HG02623 (cell line): ENCODE measurements at regions not wholly inside any gene's neighbourhood (a gene's known extent, or its start where the extent isn't known, plus 50 kb on each side); places are given as distances from the start of the nearest gene placed in this dataset.
"Not testable (repeated sequence)": the region's sequence is repeated elsewhere in the genome, so short reads cannot be mapped to it uniquely, and the experiment has no call there.

Source experiments
- ATAC-seq: cut with Tn5 transposase; IDR thresholded peaks from one replicate; pipeline ENCODE4 v1.9.1; 2021; ENCODE audit warnings: moderate library complexity; ENCODE audit not compliant: unreplicated experiment

- no peak for ATAC-seq
These were observed 813.5 kb downstream of the MCTP2 start for GRCh38 chr15:95044745-95045417.

DNA sequence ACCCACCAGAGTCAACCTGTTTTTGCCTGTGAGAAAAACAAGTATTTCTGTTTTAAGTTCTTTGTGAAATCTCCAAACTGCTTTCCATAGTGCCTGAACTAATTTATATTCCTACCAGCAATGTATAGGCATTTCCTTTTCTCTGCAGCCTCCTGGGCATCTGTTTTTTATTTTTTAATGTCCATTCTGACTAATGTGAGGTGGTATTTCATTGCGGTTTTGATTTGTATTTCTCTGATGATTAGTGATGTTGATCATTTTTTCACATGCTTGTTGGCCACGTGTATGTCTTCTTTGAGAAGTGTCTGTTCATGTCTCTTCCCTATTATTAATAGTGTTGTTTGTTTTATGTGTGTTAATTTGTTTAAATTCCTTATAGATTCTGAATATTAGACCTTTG, 820.5 kb downstream of the MCTP2 start:
- ATAC-seq: no peak

- no peak for ATAC-seq
These were observed 828.1 kb downstream of the MCTP2 start for GRCh38 chr15:95059346-95059905.

DNA sequence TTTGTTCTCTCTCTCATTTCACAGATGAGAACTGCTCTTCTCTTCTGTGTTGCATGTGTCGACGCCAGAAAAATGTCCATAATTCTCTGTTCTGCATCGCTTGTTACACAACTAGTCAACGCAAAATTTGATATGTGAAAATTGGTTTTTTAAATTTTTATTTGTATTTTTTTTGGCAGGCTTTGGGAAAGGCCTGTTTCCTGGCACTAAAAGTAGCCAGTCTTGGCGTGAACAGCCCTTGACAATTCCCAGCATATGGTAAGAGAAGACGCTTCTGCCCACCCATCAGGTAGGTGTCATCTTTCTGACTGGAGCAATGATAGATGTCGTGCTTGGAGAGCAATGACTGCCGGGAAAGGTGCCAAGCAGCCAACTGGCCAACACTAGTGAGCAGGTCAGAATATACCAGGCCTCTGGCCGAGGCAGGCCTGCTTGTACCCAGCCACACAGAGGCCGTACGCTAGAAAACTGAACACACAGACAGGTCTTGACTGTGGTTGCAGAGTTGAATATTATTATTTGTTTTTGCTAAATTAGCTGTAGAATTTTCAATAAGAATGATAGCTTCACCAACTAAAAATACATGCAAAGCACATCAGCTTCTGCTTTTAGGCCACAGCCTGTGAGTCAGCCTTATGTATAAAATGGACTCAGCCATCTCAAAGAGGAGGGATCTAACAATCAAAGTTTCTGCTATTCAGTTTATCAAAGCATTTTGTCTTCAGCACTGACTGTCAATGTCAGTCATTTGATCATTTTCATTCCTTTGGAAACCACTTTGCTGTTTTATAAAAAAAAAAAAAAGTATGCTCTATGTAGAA, 837.5 kb downstream of the MCTP2 start:
- no peak for ATAC-seq

DNA sequence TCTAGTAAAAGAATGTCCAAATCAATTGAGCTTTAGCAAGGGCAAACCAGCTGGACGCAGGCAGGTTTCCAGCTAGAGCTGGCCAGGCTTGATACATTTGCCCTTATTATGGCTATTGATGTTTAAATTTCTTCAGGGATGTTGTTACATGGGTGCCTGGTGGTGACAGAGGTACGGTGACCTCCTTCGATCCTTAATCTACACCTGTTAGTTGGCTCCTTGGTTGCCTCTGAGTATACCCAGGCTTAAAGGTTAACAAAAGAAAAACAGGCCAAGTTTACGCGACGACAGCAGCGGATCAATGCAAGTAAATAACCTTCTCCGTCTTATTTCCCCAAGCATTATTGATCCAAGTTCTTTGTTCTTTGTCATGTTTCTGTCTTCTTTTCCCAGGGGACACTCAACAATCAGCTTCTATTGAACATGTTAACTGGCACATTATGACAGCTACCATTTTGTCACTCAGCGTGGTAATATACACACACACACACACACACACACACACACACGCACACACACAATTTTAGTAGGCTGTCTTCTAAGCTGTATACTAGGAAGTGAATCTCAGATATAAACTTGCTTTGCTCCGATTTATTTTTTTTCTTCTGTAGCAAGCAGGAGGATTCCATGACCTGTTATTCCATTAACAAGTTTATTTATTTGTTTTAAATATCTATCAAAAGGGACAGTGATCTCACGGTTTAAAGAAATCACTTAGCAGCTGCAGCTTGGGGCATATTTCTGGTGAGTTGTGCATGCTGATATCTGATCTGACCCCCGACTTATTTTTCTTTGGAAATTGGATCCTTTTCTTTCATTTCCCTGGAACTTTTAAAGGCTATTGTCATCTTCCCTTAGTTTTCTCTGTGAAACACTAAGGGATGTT, 844.7 kb downstream of the MCTP2 start:
- ATAC-seq: no peak

- ATAC-seq: no peak
These were observed 845.3 kb downstream of the MCTP2 start for GRCh38 chr15:95076678-95076990.

- no peak for ATAC-seq
These were observed 846.6 kb downstream of the MCTP2 start for GRCh38 chr15:95078003-95078402.

- not testable (repeated sequence) for ATAC-seq
These were observed 848.9 kb downstream of the MCTP2 start for GRCh38 chr15:95080228-95080627.

- no peak for ATAC-seq
These were observed 853.7 kb downstream of the MCTP2 start for GRCh38 chr15:95085056-95085455.

GRCh38 chr15:95086531-95087252, 855.3 kb downstream of the MCTP2 start:
- ATAC-seq: no peak

DNA sequence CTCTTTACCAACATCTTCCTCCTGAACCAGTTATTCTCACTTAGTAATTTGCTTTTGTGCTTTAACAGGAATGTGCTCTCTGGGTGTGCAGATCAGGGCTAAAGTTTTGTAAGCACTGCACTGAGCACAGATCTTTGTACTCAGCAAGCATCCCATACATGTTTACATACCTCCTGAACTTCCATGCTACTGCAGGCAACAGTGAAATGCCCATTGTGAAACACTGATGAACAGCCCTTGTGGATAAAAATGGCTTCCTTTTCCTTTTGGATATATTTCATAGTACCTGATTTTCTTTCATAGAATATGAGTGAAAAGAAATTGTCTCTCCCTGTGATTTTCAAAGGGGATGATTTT, 855.9 kb downstream of the MCTP2 start:
- ATAC-seq: no peak

DNA sequence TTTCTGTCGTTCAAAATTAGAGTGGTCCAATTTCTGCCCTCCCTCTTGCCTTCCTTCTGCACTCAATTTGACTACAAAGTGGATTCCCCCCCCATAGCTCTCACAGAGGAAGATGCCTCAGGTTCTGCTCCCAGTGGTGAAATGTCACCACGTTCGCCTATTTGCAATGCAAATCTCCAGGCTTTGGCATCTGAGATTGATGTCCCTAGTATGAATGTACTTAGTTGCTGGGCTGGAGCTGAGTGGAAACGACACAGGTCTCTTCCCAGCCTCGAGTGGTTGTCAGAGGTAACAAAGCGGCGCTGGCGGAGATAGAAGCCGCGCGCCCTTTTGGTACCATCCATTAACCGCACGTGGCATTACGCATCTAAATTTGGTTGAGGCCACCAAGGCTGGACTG, 860.1 kb downstream of the MCTP2 start:
- ATAC-seq: no peak

DNA sequence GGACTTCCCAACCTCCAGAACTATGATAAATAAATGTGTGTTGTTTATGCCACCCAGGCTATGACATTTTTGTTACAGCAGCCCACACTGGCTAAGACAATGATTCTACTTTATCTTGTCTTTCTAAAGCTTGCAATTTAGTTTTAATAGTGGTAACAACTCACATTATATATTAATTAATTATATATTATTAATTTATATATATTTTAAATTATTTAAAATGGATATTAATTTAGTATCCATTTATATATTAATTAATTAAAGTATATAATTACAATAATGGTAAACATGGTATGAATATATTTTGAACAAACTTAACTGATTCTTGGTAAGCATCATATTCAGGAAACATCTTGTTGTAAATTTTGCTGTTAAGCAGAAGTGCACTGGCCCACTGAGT, 863.9 kb downstream of the MCTP2 start:
- ATAC-seq: no peak

DNA sequence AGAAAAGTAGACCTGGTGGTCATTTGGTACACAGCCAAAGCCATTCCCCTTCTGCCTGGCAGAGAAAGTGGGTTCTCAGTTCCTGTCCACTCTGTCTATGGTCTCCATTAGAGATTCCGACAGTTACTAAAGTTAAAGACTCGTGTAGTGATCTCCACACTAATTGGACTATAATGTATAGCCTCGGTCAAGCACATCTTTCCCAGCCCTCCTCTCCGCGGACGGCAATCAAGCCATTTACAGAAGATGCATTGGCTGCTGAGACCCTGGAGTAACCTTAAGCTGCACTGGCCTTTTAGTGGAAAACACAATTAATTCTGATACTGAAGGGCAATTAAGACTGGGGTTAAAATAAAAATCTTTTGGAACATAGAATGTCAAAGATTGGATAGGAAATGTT, 865.3 kb downstream of the MCTP2 start:
- ATAC-seq: no peak

DNA sequence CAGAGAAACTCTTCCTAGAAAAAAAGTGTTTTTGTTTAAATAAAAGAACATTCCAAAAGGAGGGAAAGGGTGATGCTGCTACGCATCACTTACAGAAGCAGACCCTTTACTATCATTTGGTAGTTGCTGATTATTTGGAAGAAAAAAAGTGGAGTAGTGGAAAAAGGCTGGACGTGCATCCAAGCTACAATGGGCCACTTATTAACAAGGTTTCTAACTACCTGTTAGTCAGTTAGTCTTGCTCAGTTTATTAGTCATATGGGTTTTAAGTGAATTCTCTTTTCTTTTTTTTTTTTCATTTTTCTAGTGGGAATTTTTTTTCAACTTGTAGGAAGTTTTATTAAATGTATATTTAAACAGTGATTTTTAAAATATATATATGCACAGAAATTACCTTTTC, 866.0 kb downstream of the MCTP2 start:
- no peak for ATAC-seq

GRCh38 chr15:95105229-95105628, 873.9 kb downstream of the MCTP2 start:
- ATAC-seq: no peak

DNA sequence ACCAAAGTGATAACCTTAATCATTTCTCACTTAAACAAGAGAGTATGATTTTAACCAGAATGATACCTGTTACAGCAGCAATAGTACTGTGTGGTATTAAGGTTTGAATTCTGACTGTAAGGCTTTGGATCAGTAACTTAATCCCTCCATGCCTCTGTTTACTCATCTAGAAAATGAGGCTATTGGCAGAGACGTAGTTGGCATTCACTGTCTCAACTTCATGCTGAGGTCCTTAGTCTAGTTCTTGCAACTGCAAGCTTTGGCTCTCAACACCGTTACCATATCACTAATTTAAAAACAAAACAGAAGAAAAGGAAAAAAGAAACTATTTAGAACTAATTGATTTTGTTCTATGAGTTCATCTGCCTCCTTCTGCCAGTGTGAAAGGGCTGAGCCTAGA, 875.4 kb downstream of the MCTP2 start:
- ATAC-seq: no peak

GRCh38 chr15:95108673-95109072, 877.3 kb downstream of the MCTP2 start:
- ATAC-seq: no peak

GRCh38 chr15:95111969-95112368, 880.6 kb downstream of the MCTP2 start:
- no peak for ATAC-seq

DNA sequence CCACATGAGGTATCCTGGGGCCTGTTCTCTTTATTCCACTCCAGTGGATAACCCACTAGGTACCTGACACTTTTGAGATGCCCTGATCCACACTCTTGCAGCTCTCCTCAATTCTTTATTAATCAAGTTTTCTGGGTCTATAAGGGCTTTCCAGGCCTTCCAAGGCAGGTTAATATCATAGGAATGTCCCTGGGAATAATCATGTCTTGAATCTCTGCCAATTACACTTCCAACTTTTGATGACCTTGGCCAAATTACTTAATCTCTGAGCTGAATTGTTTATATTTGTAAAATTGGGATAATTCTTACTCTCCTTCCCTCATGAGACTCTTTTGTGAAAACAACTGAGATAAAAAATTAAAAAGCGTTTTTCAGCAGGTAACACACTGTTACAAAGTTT, 881.7 kb downstream of the MCTP2 start:
- no peak for ATAC-seq
